GM21390 (cell line): ENCODE measurements at regions not wholly inside any gene's neighbourhood (a gene's known extent, or its start where the extent isn't known, plus 50 kb on each side); places are given as distances from the start of the nearest gene placed in this dataset.

Experiments used
- ATAC-seq: cut with Tn5 transposase; IDR thresholded peaks from one replicate; pipeline ENCODE4 v1.9.1; 2021; ENCODE audit not compliant: unreplicated experiment

- no peak for ATAC-seq
Observed at GRCh38 chr2:16149349-16150243, 209.2 kb downstream of the MYCN start.

- ATAC-seq, result no peak
Observed at GRCh38 chr2:16148632-16149348, 208.4 kb downstream of the MYCN start.

- no peak for ATAC-seq
Observed at GRCh38 chr2:16142383-16143361, 202.3 kb downstream of the MYCN start.

- no peak for ATAC-seq
Observed at GRCh38 chr2:16141641-16141921, 201.2 kb downstream of the MYCN start.

- no peak for ATAC-seq
Observed at GRCh38 chr2:16140771-16141640, 200.7 kb downstream of the MYCN start.

GRCh38 chr2:16139663-16140615, 199.6 kb downstream of the MYCN start:
- no peak for ATAC-seq

GRCh38 chr2:16138811-16139662, 198.7 kb downstream of the MYCN start:
- no peak for ATAC-seq

GRCh38 chr2:16137080-16137755, 196.9 kb downstream of the MYCN start:
- ATAC-seq, result no peak

GRCh38 chr2:16136461-16137035, 196.2 kb downstream of the MYCN start:
- no peak for ATAC-seq

- no peak for ATAC-seq
Observed at GRCh38 chr2:16135913-16136310, 195.6 kb downstream of the MYCN start.

GRCh38 chr2:16135196-16135912, 195.0 kb downstream of the MYCN start:
- no peak for ATAC-seq

- ATAC-seq, result no peak
Observed at GRCh38 chr2:16134436-16135165, 194.3 kb downstream of the MYCN start.

- ATAC-seq, result no peak
Observed at GRCh38 chr2:16130906-16131400, 190.6 kb downstream of the MYCN start.

- no peak for ATAC-seq
Observed at GRCh38 chr2:16130541-16130880, 190.2 kb downstream of the MYCN start.

- no peak for ATAC-seq
Observed at GRCh38 chr2:16129716-16130540, 189.6 kb downstream of the MYCN start.
